ENCODE measurements at regions not wholly inside any gene's neighbourhood (a gene's known extent, or its start where the extent isn't known, plus 50 kb on each side); places are given as distances from the start of the nearest gene placed in this dataset.
A peak's percentile ranks its signal among the peaks of the same experiment; 100 is the strongest.

- peaks cover 10% of the 10 kb centered on the region for H3F3A ChIP-seq (ENCODE audit: low read depth)
Observed at GRCh38 chr7:28231176-28231575, 50.6 kb upstream of the JAZF1 start.

GRCh38 chr7:28236560-28236959, 56.0 kb upstream of the JAZF1 start:
- Mint-ChIP-seq H3K27me3 (ENCODE audit: insufficient read depth, low read depth) (peaks cover 5% of the 10 kb centered on the region), H3K9me3 (no peaks in the 10 kb centered on the region), H3K4me3 (no peak overlapping the region), H3K27ac (no peak overlapping the region), H3K4me1 (peaks cover 6% of the 10 kb centered on the region), H3K36me3 (no peaks in the 10 kb centered on the region)
- no peaks in the 10 kb centered on the region for H3K27me3 ChIP-seq
- H3K79me2 ChIP-seq (ENCODE audit: low read depth), result no peaks in the 10 kb centered on the region
- DNase-seq (ENCODE audit: low spot score), result no peak
- peaks cover 5% of the 10 kb centered on the region for H3K4me1 ChIP-seq
- H3K9ac ChIP-seq, result no peak overlapping the region
- H3K4me2 ChIP-seq, result no peak overlapping the region
- H3F3A ChIP-seq (ENCODE audit: low read depth), result no peaks in the 10 kb centered on the region
- H2AFZ ChIP-seq (replicated peaks), result no peak overlapping the region
- TF ChIP-seq EZH2phosphoT487 (IDR thresholded peaks at IDR 0.05) (no peak), EZH2 (IDR thresholded peaks at IDR 0.05) (no peak), CTCF (IDR thresholded peaks at IDR 0.05) (no peak)
- no peaks in the 10 kb centered on the region for H3K9me3 ChIP-seq (ENCODE audit: low read depth)
- H4K20me1 ChIP-seq (ENCODE audit: low read depth), result no peaks in the 10 kb centered on the region
- H3K27ac ChIP-seq, result no peak overlapping the region
- no peak overlapping the region for H3K4me3 ChIP-seq
- H3K36me3 ChIP-seq, result no peaks in the 10 kb centered on the region

More at GRCh38 chr7:28231176-28231575, 50.6 kb upstream of the JAZF1 start:
- H3K4me3 Mint-ChIP-seq, result no peak overlapping the region
- H4K20me1 ChIP-seq (ENCODE audit: low read depth), result no peaks in the 10 kb centered on the region
- H3K4me3 ChIP-seq, result no peak overlapping the region
- H2AFZ ChIP-seq (replicated peaks), result no peak overlapping the region
- peaks cover 27% of the 10 kb centered on the region for H3K4me1 ChIP-seq
- no peaks in the 10 kb centered on the region for H3K36me3 ChIP-seq
- H3K36me3 Mint-ChIP-seq, result no peaks in the 10 kb centered on the region
- no peaks in the 10 kb centered on the region for H3K9me3 Mint-ChIP-seq
- TF ChIP-seq EZH2phosphoT487 (IDR thresholded peaks at IDR 0.05), result no peak
- TF ChIP-seq CTCF (IDR thresholded peaks at IDR 0.05), result no peak
- TF ChIP-seq EZH2 (IDR thresholded peaks at IDR 0.05), result no peak
- no peaks in the 10 kb centered on the region for H3K79me2 ChIP-seq (ENCODE audit: low read depth)
- peak overlapping the region; percentile 19 for H3K4me2 ChIP-seq
- H3K27ac ChIP-seq, result no peak overlapping the region
- no peak overlapping the region for H3K27ac Mint-ChIP-seq
- H3K9ac ChIP-seq, result no peak overlapping the region
- H3K27me3 ChIP-seq, result no peaks in the 10 kb centered on the region
- DNase-seq (ENCODE audit: low spot score), result peak; percentile 56
- peaks cover 23% of the 10 kb centered on the region for H3K4me1 Mint-ChIP-seq
- H3K9me3 ChIP-seq (ENCODE audit: low read depth), result no peaks in the 10 kb centered on the region
- peaks cover 5% of the 10 kb centered on the region for H3K27me3 Mint-ChIP-seq (ENCODE audit: insufficient read depth, low read depth)

GRCh38 chr7:28237363-28237762, 56.8 kb upstream of the JAZF1 start:
- H3K36me3 Mint-ChIP-seq, result no peaks in the 10 kb centered on the region
- Histone ChIP-seq H3F3A (ENCODE audit: low read depth) (no peaks in the 10 kb centered on the region), H3K27ac (no peak overlapping the region), H3K79me2 (ENCODE audit: low read depth) (no peaks in the 10 kb centered on the region), H3K36me3 (no peaks in the 10 kb centered on the region), H4K20me1 (ENCODE audit: low read depth) (no peaks in the 10 kb centered on the region), H3K4me2 (no peak overlapping the region), H3K4me1 (no peaks in the 10 kb centered on the region), H3K27me3 (no peaks in the 10 kb centered on the region), H3K4me3 (no peak overlapping the region), H2AFZ (replicated peaks) (no peak overlapping the region), H3K9me3 (ENCODE audit: low read depth) (no peaks in the 10 kb centered on the region), H3K9ac (no peak overlapping the region)
- TF ChIP-seq CTCF (IDR thresholded peaks at IDR 0.05), result no peak
- no peak for TF ChIP-seq EZH2 (IDR thresholded peaks at IDR 0.05)
- no peak for TF ChIP-seq EZH2phosphoT487 (IDR thresholded peaks at IDR 0.05)
- H3K4me1 Mint-ChIP-seq, result peaks cover 2% of the 10 kb centered on the region
- H3K27ac Mint-ChIP-seq, result no peak overlapping the region
- H3K4me3 Mint-ChIP-seq, result no peak overlapping the region
- peaks cover 4% of the 10 kb centered on the region for H3K27me3 Mint-ChIP-seq (ENCODE audit: insufficient read depth, low read depth)
- DNase-seq (ENCODE audit: low spot score), result no peak
- no peaks in the 10 kb centered on the region for H3K9me3 Mint-ChIP-seq

Measured in neural progenitor cell (in vitro differentiated cells).